ENCODE measurements at regions not wholly inside any gene's neighbourhood (a gene's known extent, or its start where the extent isn't known, plus 50 kb on each side); places are given as distances from the start of the nearest gene placed in this dataset.
"Not testable (repeated sequence)": the region's sequence is repeated elsewhere in the genome, so short reads cannot be mapped to it uniquely, and the experiment has no call there.

GRCh38 chr12:17592472-17592871 lies 497.5 kb downstream of the RERGL start:
- ATAC-seq (ENCODE audit: low read depth), result no peak
- H3K27ac Mint-ChIP-seq, result no peak overlapping the region

GRCh38 chr12:17591005-17591681 lies 498.9 kb downstream of the RERGL start:
- Mint-ChIP-seq H3K4me1 (no peaks in the 10 kb centered on the region), H3K27me3 (no peaks in the 10 kb centered on the region), H3K27ac (no peak overlapping the region), H3K36me3 (no peaks in the 10 kb centered on the region), H3K9me3 (no peaks in the 10 kb centered on the region), H3K4me3 (no peak overlapping the region)
- DNase-seq, result no peak
- POLR2A ChIA-PET, result interaction anchor here (0.7 kb wide), 1 partner anchor 1409 kb away, joined by 3 read pairs; no protein-coding TSS in a partner anchor
- no peak for ATAC-seq (ENCODE audit: low read depth)

More at GRCh38 chr12:17592472-17592871, 497.5 kb downstream of the RERGL start:
- Mint-ChIP-seq H3K4me3 (no peak overlapping the region), H3K36me3 (no peaks in the 10 kb centered on the region), H3K4me1 (no peaks in the 10 kb centered on the region), H3K27me3 (no peaks in the 10 kb centered on the region), H3K9me3 (no peaks in the 10 kb centered on the region)
- POLR2A ChIA-PET, result no interaction called here
- no peak for DNase-seq

GRCh38 chr12:17588968-17589367 lies 501.0 kb downstream of the RERGL start:
- Mint-ChIP-seq H3K4me1 (no peaks in the 10 kb centered on the region), H3K27ac (no peak overlapping the region)
- ATAC-seq (ENCODE audit: low read depth), result no peak

GRCh38 chr12:17579205-17580026 lies 510.6 kb downstream of the RERGL start:
- POLR2A ChIA-PET, result no interaction called here
- ATAC-seq (ENCODE audit: low read depth) (no peak), DNase-seq (no peak)
- no peak overlapping the region for H3K27ac Mint-ChIP-seq
- H3K4me3 Mint-ChIP-seq, result no peak overlapping the region
- no peaks in the 10 kb centered on the region for H3K27me3 Mint-ChIP-seq
- H3K36me3 Mint-ChIP-seq, result no peaks in the 10 kb centered on the region
- H3K4me1 Mint-ChIP-seq, result no peaks in the 10 kb centered on the region
- peaks cover 5% of the 10 kb centered on the region for H3K9me3 Mint-ChIP-seq

More at GRCh38 chr12:17588968-17589367, 501.0 kb downstream of the RERGL start:
- POLR2A ChIA-PET, result no interaction called here
- H3K9me3 Mint-ChIP-seq, result peaks cover 3% of the 10 kb centered on the region
- H3K4me3 Mint-ChIP-seq, result no peak overlapping the region
- no peak for DNase-seq
- H3K36me3 Mint-ChIP-seq, result no peaks in the 10 kb centered on the region
- no peaks in the 10 kb centered on the region for H3K27me3 Mint-ChIP-seq

- POLR2A ChIA-PET, result no interaction called here
- Mint-ChIP-seq H3K36me3 (no peaks in the 10 kb centered on the region), H3K27ac (no peak overlapping the region), H3K9me3 (peaks cover 4% of the 10 kb centered on the region), H3K4me1 (no peaks in the 10 kb centered on the region), H3K27me3 (no peaks in the 10 kb centered on the region), H3K4me3 (no peak overlapping the region)
- ATAC-seq (ENCODE audit: low read depth) (no peak), DNase-seq (no peak)
These were observed 512.6 kb downstream of the RERGL start for GRCh38 chr12:17577405-17577804.

GRCh38 chr12:17572250-17572649 lies 517.7 kb downstream of the RERGL start:
- no peaks in the 10 kb centered on the region for H3K36me3 Mint-ChIP-seq
- ATAC-seq (ENCODE audit: low read depth) (no peak), DNase-seq (no peak)
- POLR2A ChIA-PET, result no interaction called here
- no peak overlapping the region for H3K4me3 Mint-ChIP-seq
- H3K4me1 Mint-ChIP-seq, result no peaks in the 10 kb centered on the region
- peaks cover 3% of the 10 kb centered on the region for H3K9me3 Mint-ChIP-seq
- no peaks in the 10 kb centered on the region for H3K27me3 Mint-ChIP-seq
- H3K27ac Mint-ChIP-seq, result no peak overlapping the region

GRCh38 chr12:17571047-17571446 lies 518.9 kb downstream of the RERGL start:
- ATAC-seq (ENCODE audit: low read depth), result no peak
- POLR2A ChIA-PET, result no interaction called here
- no peak overlapping the region for H3K4me3 Mint-ChIP-seq
- no peaks in the 10 kb centered on the region for H3K36me3 Mint-ChIP-seq
- no peak for DNase-seq
- H3K27ac Mint-ChIP-seq, result no peak overlapping the region
- H3K9me3 Mint-ChIP-seq, result peaks cover 3% of the 10 kb centered on the region
- no peaks in the 10 kb centered on the region for H3K4me1 Mint-ChIP-seq
- no peaks in the 10 kb centered on the region for H3K27me3 Mint-ChIP-seq

GRCh38 chr12:17564630-17565029 lies 525.4 kb downstream of the RERGL start:
- ATAC-seq (ENCODE audit: low read depth); H3K4me1 Mint-ChIP-seq; DNase-seq; H3K27ac Mint-ChIP-seq; H3K27me3 Mint-ChIP-seq; POLR2A ChIA-PET; H3K4me3 Mint-ChIP-seq; H3K36me3 Mint-ChIP-seq: not testable (repeated sequence)
- peaks cover 12% of the 10 kb centered on the region for H3K9me3 Mint-ChIP-seq

- Mint-ChIP-seq H3K4me1 (no peaks in the 10 kb centered on the region), H3K36me3 (no peaks in the 10 kb centered on the region), H3K27me3 (no peaks in the 10 kb centered on the region), H3K27ac (no peak overlapping the region), H3K9me3 (no peaks in the 10 kb centered on the region), H3K4me3 (no peak overlapping the region)
- no peak for ATAC-seq (ENCODE audit: low read depth)
- POLR2A ChIA-PET, result no interaction called here
- no peak for DNase-seq
These were observed 540.0 kb downstream of the RERGL start for GRCh38 chr12:17550011-17550410.

- POLR2A ChIA-PET, result no interaction called here
- Mint-ChIP-seq H3K4me1 (no peaks in the 10 kb centered on the region), H3K27ac (no peak overlapping the region), H3K36me3 (no peaks in the 10 kb centered on the region), H3K4me3 (no peak overlapping the region), H3K27me3 (no peaks in the 10 kb centered on the region), H3K9me3 (peaks cover 8% of the 10 kb centered on the region)
- ATAC-seq (ENCODE audit: low read depth), result no peak
- no peak for DNase-seq
These were observed 549.1 kb downstream of the RERGL start for GRCh38 chr12:17540921-17541320.

- ATAC-seq (ENCODE audit: low read depth), result no peak
- no peaks in the 10 kb centered on the region for H3K36me3 Mint-ChIP-seq
- H3K27me3 Mint-ChIP-seq, result no peaks in the 10 kb centered on the region
- POLR2A ChIA-PET, result no interaction called here
- no peak for DNase-seq
- H3K27ac Mint-ChIP-seq, result no peak overlapping the region
- no peak overlapping the region for H3K4me3 Mint-ChIP-seq
- peaks cover 3% of the 10 kb centered on the region for H3K9me3 Mint-ChIP-seq
- no peaks in the 10 kb centered on the region for H3K4me1 Mint-ChIP-seq
These were observed 561.6 kb downstream of the RERGL start for GRCh38 chr12:17528394-17528793.

- Mint-ChIP-seq H3K9me3 (peaks cover 3% of the 10 kb centered on the region), H3K27me3 (no peaks in the 10 kb centered on the region), H3K4me3 (no peak overlapping the region), H3K27ac (no peak overlapping the region), H3K36me3 (no peaks in the 10 kb centered on the region), H3K4me1 (no peaks in the 10 kb centered on the region)
- DNase-seq (no peak), ATAC-seq (ENCODE audit: low read depth) (no peak)
- POLR2A ChIA-PET, result no interaction called here
These were observed 563.0 kb downstream of the RERGL start for GRCh38 chr12:17527021-17527420.

- DNase-seq (no peak), ATAC-seq (ENCODE audit: low read depth) (no peak)
- no peak overlapping the region for H3K4me3 Mint-ChIP-seq
- no peaks in the 10 kb centered on the region for H3K36me3 Mint-ChIP-seq
- POLR2A ChIA-PET, result no interaction called here
- no peak overlapping the region for H3K27ac Mint-ChIP-seq
- H3K4me1 Mint-ChIP-seq, result no peaks in the 10 kb centered on the region
- peaks cover 6% of the 10 kb centered on the region for H3K9me3 Mint-ChIP-seq
- H3K27me3 Mint-ChIP-seq, result no peaks in the 10 kb centered on the region
These were observed 578.6 kb downstream of the RERGL start for GRCh38 chr12:17511369-17511768.

GRCh38 chr12:17507336-17507735 lies 582.7 kb downstream of the RERGL start:
- Mint-ChIP-seq H3K27me3 (no peaks in the 10 kb centered on the region), H3K4me3 (no peak overlapping the region)
- POLR2A ChIA-PET, result no interaction called here

More at GRCh38 chr12:17507336-17507735, 582.7 kb downstream of the RERGL start:
- Mint-ChIP-seq H3K36me3 (no peaks in the 10 kb centered on the region), H3K4me1 (no peaks in the 10 kb centered on the region), H3K9me3 (peaks cover 3% of the 10 kb centered on the region), H3K27ac (no peak overlapping the region)
- ATAC-seq (ENCODE audit: low read depth) (no peak), DNase-seq (no peak)
